COLO668 (cell line): ENCODE measurements at regions not wholly inside any gene's neighbourhood (a gene's known extent, or its start where the extent isn't known, plus 50 kb on each side); places are given as distances from the start of the nearest gene placed in this dataset.

Experiments
- DNase-seq: peaks from one replicate; lab custom pipeline; 2025; ENCODE audit not compliant: unreplicated experiment; lab: John Stamatoyannopoulos, UW

GRCh38 chr17:79296243-79296642 is 221.6 kb downstream of the ENGASE start:
- DNase-seq = no peak

- no peak for DNase-seq
Observed at GRCh38 chr17:79295307-79295706, 220.7 kb downstream of the ENGASE start.

- DNase-seq = no peak
Observed at GRCh38 chr17:79294459-79295071, 219.9 kb downstream of the ENGASE start.

GRCh38 chr17:79292501-79292900 is 217.9 kb downstream of the ENGASE start:
- DNase-seq = no peak

- DNase-seq = no peak
Observed at GRCh38 chr17:79291391-79291790, 216.8 kb downstream of the ENGASE start.

GRCh38 chr17:79290726-79291125 is 216.1 kb downstream of the ENGASE start:
- no peak for DNase-seq

GRCh38 chr17:79288950-79289349 is 214.3 kb downstream of the ENGASE start:
- DNase-seq = no peak

GRCh38 chr17:79286440-79286839 is 211.8 kb downstream of the ENGASE start:
- DNase-seq = no peak

- DNase-seq = no peak
Observed at GRCh38 chr17:79285973-79286372, 211.3 kb downstream of the ENGASE start.

GRCh38 chr17:79282294-79282693 is 207.7 kb downstream of the ENGASE start:
- DNase-seq = no peak

GRCh38 chr17:79281803-79282202 is 207.2 kb downstream of the ENGASE start:
- DNase-seq = no peak

GRCh38 chr17:79280866-79281572 is 206.4 kb downstream of the ENGASE start:
- no peak for DNase-seq

GRCh38 chr17:79280010-79280409 is 205.4 kb downstream of the ENGASE start:
- no peak for DNase-seq

GRCh38 chr17:79279320-79279719 is 204.7 kb downstream of the ENGASE start:
- no peak for DNase-seq

- no peak for DNase-seq
Observed at GRCh38 chr17:79276821-79277220, 202.2 kb downstream of the ENGASE start.

GRCh38 chr17:79273660-79274059 is 199.0 kb downstream of the ENGASE start:
- DNase-seq = no peak

GRCh38 chr17:79272666-79273219 is 198.1 kb downstream of the ENGASE start:
- DNase-seq = peak; percentile 2

- no peak for DNase-seq
Observed at GRCh38 chr17:79272220-79272619, 197.6 kb downstream of the ENGASE start.

- DNase-seq = no peak
Observed at GRCh38 chr17:79269620-79270019, 195.0 kb downstream of the ENGASE start.

- DNase-seq = no peak
Observed at GRCh38 chr17:79263191-79263590, 188.6 kb downstream of the ENGASE start.

- no peak for DNase-seq
Observed at GRCh38 chr17:79262624-79263023, 188.0 kb downstream of the ENGASE start.

- DNase-seq = no peak
Observed at GRCh38 chr17:79261355-79262072, 186.9 kb downstream of the ENGASE start.
